Cardiac septum (tissue), 1 donor: ENCODE measurements at regions not wholly inside any gene's neighbourhood (a gene's known extent, or its start where the extent isn't known, plus 50 kb on each side); places are given as distances from the start of the nearest gene placed in this dataset.
A peak's percentile ranks its signal among the peaks of the same experiment; 100 is the strongest.
"Not testable (repeated sequence)": the region's sequence is repeated elsewhere in the genome, so short reads cannot be mapped to it uniquely, and the experiment has no call there.

Experiments used
- DNase-seq: peaks from one replicate; pipeline ENCODE4 v3.0.0-alpha.2; 2020; ENCODE audit warnings: low spot score
- intact Hi-C: fragments of 100-400 bp; cut with DNase I; formaldehyde crosslinking; loops from one replicate; pipeline ENCODE4 v1.14.0; 2022
- donor health status: DM: no; HTN: no; CAD: no.

- intact Hi-C loops: no loop called here
- no peak for DNase-seq
Observed at GRCh38 chr9:26157411-26157810, 479.2 kb upstream of the TUSC1 start.

- no peak for DNase-seq
- intact Hi-C loops: no loop called here
Observed at GRCh38 chr9:26152350-26152749, 474.1 kb upstream of the TUSC1 start.

GRCh38 chr9:26148128-26148527 is 469.9 kb upstream of the TUSC1 start:
- no peak for DNase-seq
- intact Hi-C loops: no loop called here

GRCh38 chr9:26145938-26146337 is 467.7 kb upstream of the TUSC1 start:
- intact Hi-C loops: no loop called here
- DNase-seq: no peak

- intact Hi-C loops: no loop called here
- no peak for DNase-seq
Observed at GRCh38 chr9:26142631-26143030, 464.4 kb upstream of the TUSC1 start.

- no peak for DNase-seq
- intact Hi-C loops: no loop called here
Observed at GRCh38 chr9:26142201-26142600, 464.0 kb upstream of the TUSC1 start.

GRCh38 chr9:26133537-26133936 is 455.3 kb upstream of the TUSC1 start:
- intact Hi-C loops: no loop called here
- no peak for DNase-seq

GRCh38 chr9:26132746-26133312 is 454.6 kb upstream of the TUSC1 start:
- no peak for DNase-seq

GRCh38 chr9:26131886-26132285 is 453.6 kb upstream of the TUSC1 start:
- no peak for DNase-seq
- intact Hi-C loops: no loop called here

More at GRCh38 chr9:26132746-26133312, 454.6 kb upstream of the TUSC1 start:
- intact Hi-C loops: no loop called here

- no peak for DNase-seq
- intact Hi-C loops: no loop called here
Observed at GRCh38 chr9:26129217-26129616, 451.0 kb upstream of the TUSC1 start.

GRCh38 chr9:26125693-26126092 is 447.4 kb upstream of the TUSC1 start:
- intact Hi-C loops: no loop called here
- DNase-seq: no peak

- intact Hi-C loops, DNase-seq: not testable (repeated sequence)
Observed at GRCh38 chr9:26116085-26116484, 437.8 kb upstream of the TUSC1 start.

- intact Hi-C loops: no loop called here
- no peak for DNase-seq
Observed at GRCh38 chr9:26112724-26113123, 434.5 kb upstream of the TUSC1 start.

GRCh38 chr9:26086396-26086795 is 408.2 kb upstream of the TUSC1 start:
- intact Hi-C loops: no loop called here

GRCh38 chr9:26081847-26082246 is 403.6 kb upstream of the TUSC1 start:
- intact Hi-C loops: no loop called here
- DNase-seq: no peak

More at GRCh38 chr9:26086396-26086795, 408.2 kb upstream of the TUSC1 start:
- DNase-seq: no peak

- no peak for DNase-seq
- intact Hi-C loops: no loop called here
Observed at GRCh38 chr9:26078706-26079105, 400.5 kb upstream of the TUSC1 start.

- peak; percentile 73 for DNase-seq
- intact Hi-C loops: no loop called here
Observed at GRCh38 chr9:26077860-26078259, 399.6 kb upstream of the TUSC1 start.

- DNase-seq: no peak
- intact Hi-C loops: no loop called here
Observed at GRCh38 chr9:26067608-26068007, 389.4 kb upstream of the TUSC1 start.

GRCh38 chr9:26066237-26066636 is 388.0 kb upstream of the TUSC1 start:
- intact Hi-C loops: no loop called here
- no peak for DNase-seq

- intact Hi-C loops: no loop called here
Observed at GRCh38 chr9:26061948-26062575, 383.8 kb upstream of the TUSC1 start.

GRCh38 chr9:26058111-26058895 is 380.1 kb upstream of the TUSC1 start:
- intact Hi-C loops: no loop called here
- DNase-seq: no peak

More at GRCh38 chr9:26061948-26062575, 383.8 kb upstream of the TUSC1 start:
- DNase-seq: no peak
